Prostate gland (tissue), 2 donors: ENCODE measurements at regions not wholly inside any gene's neighbourhood (a gene's known extent, or its start where the extent isn't known, plus 50 kb on each side); places are given as distances from the start of the nearest gene placed in this dataset.
"Not testable (repeated sequence)": the region's sequence is repeated elsewhere in the genome, so short reads cannot be mapped to it uniquely, and the experiment has no call there.

ENCODE experiments used
- POLR2AphosphoS5 ChIP-seq: sonication (generic); formaldehyde crosslinking; IDR thresholded peaks from one replicate; pipeline ENCODE4 v1.6.1; 2017; ENCODE audit warnings: antibody characterized with exemption
- TF ChIP-seq, protein P1 (sequence below), 4 experiments: fragments of 200-600 bp in 2 of 4; fragments of 450-650 bp in 2 of 4; sonication (generic) in 2 of 4; IDR thresholded peaks; 1 replicate in 3 of 4; 2 replicates in 1 of 4; pipeline ENCODE4 v1.5.1; 2016 to 2019; ENCODE audit warnings: antibody characterized with exemption in 4 of 4, mild to moderate bottlenecking in 2 of 4, moderate library complexity in 2 of 4

DNA sequence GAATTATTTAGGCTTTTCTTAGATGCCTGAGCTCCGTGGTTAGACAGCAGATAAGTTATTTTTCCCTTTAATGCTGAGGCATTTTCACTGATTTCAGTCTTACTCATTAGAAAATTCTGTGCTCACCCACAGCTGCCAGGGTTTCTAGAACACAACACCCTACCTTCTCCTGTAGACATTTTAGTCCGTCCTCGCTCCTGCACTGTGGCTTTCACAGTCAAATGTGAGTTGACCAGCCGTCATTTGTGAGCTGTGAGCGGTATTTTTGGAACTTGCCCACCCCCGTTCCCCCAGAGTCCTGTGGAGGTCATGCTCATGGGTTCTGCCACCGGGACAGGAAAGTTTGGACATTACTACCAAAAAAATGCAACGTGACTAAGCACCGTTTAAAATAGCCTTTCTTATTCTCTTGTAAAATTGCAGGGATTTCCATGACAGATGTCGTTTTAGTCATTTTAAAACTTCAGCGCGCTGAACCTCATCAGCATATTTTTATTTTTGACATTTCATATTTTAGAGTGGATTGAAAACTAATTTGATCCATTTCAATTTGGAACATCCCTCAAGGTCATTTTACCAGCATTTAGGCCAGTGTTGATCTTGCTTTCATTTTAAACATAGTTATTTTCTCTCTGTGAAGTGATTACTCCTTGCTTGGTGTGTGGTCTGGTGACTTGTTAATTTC is 249.6 kb upstream of the PLGLB2 start:
- TF ChIP-seq, protein P1, sequence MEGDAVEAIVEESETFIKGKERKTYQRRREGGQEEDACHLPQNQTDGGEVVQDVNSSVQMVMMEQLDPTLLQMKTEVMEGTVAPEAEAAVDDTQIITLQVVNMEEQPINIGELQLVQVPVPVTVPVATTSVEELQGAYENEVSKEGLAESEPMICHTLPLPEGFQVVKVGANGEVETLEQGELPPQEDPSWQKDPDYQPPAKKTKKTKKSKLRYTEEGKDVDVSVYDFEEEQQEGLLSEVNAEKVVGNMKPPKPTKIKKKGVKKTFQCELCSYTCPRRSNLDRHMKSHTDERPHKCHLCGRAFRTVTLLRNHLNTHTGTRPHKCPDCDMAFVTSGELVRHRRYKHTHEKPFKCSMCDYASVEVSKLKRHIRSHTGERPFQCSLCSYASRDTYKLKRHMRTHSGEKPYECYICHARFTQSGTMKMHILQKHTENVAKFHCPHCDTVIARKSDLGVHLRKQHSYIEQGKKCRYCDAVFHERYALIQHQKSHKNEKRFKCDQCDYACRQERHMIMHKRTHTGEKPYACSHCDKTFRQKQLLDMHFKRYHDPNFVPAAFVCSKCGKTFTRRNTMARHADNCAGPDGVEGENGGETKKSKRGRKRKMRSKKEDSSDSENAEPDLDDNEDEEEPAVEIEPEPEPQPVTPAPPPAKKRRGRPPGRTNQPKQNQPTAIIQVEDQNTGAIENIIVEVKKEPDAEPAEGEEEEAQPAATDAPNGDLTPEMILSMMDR (IDR thresholded peaks at IDR 0.05): not testable (repeated sequence)
- TF ChIP-seq POLR2AphosphoS5: not testable (repeated sequence)
